ENCODE measurements at regions not wholly inside any gene's neighbourhood (a gene's known extent, or its start where the extent isn't known, plus 50 kb on each side); places are given as distances from the start of the nearest gene placed in this dataset.

DNA sequence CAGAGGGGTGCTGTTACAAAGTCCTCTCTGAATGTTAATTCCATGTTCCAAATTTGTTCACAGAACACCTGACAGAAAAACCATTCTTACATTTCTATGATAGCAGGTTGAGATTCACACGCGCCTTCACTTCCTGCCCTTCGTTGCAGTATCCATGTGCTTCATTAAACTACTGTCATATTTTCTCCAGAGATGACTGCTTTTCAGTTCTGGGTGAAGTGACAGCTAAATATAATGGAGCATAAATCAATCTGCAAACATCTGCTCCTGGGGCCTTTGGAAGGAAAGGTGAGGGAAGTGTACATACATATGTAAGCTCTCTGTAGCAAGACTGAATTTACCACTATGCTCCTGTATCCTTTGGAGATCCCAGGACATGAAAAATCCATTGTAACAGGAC is 750.2 kb downstream of the HDGFL1 start:
- Histone ChIP-seq H3K27me3 (ENCODE audit: control insufficient read depth, low read length) (no peaks in the 10 kb centered on the region), H3F3A (ENCODE audit: control insufficient read depth, insufficient read depth) (no peaks in the 10 kb centered on the region), H3K9me2 (replicated peaks; ENCODE audit: control insufficient read depth, low read length) (no peaks in the 10 kb centered on the region), H3K4me1 (ENCODE audit: control insufficient read depth, low read length) (no peaks in the 10 kb centered on the region), H3K4me2 (ENCODE audit: low read length) (no peak overlapping the region), H3K79me2 (ENCODE audit: control insufficient read depth, low read length) (no peaks in the 10 kb centered on the region), H3K36me3 (ENCODE audit: control insufficient read depth, low read length) (no peaks in the 10 kb centered on the region), H3K9me3 (ENCODE audit: control insufficient read depth, insufficient read depth, low read length) (no peaks in the 10 kb centered on the region), H4K20me1 (ENCODE audit: control insufficient read depth, insufficient read depth, low read depth, low read length) (no peaks in the 10 kb centered on the region), H3K27ac (ENCODE audit: low read depth, low read length) (no peak overlapping the region), H3K4me3 (ENCODE audit: low read length) (no peak overlapping the region)
- no peak for TF ChIP-seq EZH2phosphoT487 (IDR thresholded peaks at IDR 0.05; ENCODE audit: borderline replicate concordance, low read length)
- TF ChIP-seq, protein P1, sequence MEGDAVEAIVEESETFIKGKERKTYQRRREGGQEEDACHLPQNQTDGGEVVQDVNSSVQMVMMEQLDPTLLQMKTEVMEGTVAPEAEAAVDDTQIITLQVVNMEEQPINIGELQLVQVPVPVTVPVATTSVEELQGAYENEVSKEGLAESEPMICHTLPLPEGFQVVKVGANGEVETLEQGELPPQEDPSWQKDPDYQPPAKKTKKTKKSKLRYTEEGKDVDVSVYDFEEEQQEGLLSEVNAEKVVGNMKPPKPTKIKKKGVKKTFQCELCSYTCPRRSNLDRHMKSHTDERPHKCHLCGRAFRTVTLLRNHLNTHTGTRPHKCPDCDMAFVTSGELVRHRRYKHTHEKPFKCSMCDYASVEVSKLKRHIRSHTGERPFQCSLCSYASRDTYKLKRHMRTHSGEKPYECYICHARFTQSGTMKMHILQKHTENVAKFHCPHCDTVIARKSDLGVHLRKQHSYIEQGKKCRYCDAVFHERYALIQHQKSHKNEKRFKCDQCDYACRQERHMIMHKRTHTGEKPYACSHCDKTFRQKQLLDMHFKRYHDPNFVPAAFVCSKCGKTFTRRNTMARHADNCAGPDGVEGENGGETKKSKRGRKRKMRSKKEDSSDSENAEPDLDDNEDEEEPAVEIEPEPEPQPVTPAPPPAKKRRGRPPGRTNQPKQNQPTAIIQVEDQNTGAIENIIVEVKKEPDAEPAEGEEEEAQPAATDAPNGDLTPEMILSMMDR (IDR thresholded peaks at IDR 0.05; ENCODE audit: low read depth, low read length, poor library complexity, severe bottlenecking) = no peak

DNA sequence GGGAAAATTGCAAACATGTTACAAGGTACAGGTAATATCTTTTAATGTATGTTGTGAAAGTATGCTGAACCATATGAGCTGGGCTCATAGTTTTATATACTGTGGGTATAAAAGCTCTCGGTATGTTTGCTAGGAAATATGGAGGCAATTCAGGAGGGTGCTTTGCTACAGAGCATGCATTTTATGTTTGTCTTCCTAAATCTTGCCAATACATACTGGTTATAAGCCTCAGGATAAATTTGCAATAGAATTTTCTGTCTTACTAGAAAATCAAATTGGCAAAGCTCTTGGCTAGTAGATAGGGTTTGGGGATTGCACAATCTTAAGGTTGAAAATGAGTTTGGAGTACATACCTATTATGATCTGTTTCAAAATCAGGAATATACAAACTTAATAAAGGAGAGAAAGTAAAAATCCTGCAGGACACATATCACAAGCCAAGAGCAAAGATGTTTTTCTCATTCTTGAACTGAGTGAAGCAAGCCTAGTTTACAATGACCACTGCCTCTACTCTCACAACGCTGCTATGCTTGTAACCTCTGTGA is 751.2 kb downstream of the HDGFL1 start:
- no peak overlapping the region for H3K4me2 ChIP-seq (ENCODE audit: low read length)

DNA sequence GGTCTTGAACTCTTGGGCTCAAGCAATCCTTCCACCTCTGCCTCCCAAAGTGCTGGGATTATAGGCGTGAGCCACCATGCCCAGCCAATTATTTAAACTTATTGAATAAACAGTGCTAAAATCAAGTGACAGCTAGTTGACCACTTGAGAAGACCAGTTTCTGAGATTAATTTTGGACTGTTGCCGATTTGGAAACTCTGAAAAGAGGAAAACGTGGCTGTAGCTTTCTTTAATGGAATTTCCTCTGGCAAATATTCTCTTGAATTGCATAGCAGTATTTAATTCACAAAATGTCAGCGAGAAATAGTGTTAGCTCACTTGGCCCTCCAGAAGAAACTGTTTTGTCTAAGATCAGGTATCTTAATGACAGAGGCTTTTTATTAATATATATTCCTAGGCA is 754.5 kb downstream of the HDGFL1 start:
- Histone ChIP-seq H3K9me3 (ENCODE audit: control insufficient read depth, insufficient read depth, low read length) (no peaks in the 10 kb centered on the region), H3K79me2 (ENCODE audit: control insufficient read depth, low read length) (no peaks in the 10 kb centered on the region), H3K4me2 (ENCODE audit: low read length) (no peak overlapping the region), H3K27me3 (ENCODE audit: control insufficient read depth, low read length) (no peaks in the 10 kb centered on the region), H3K36me3 (ENCODE audit: control insufficient read depth, low read length) (no peaks in the 10 kb centered on the region), H3K4me1 (ENCODE audit: control insufficient read depth, low read length) (no peaks in the 10 kb centered on the region), H3K4me3 (ENCODE audit: low read length) (no peak overlapping the region), H3K9me2 (replicated peaks; ENCODE audit: control insufficient read depth, low read length) (no peaks in the 10 kb centered on the region), H4K20me1 (ENCODE audit: control insufficient read depth, insufficient read depth, low read depth, low read length) (no peaks in the 10 kb centered on the region), H3F3A (ENCODE audit: control insufficient read depth, insufficient read depth) (no peaks in the 10 kb centered on the region), H3K27ac (ENCODE audit: low read depth, low read length) (no peak overlapping the region)
- no peak for TF ChIP-seq EZH2phosphoT487 (IDR thresholded peaks at IDR 0.05; ENCODE audit: borderline replicate concordance, low read length)
- TF ChIP-seq, protein P1 (IDR thresholded peaks at IDR 0.05; ENCODE audit: low read depth, low read length, poor library complexity, severe bottlenecking) = no peak

More for the DNA sequence above, 751.2 kb downstream of the HDGFL1 start:
- Histone ChIP-seq H3F3A (ENCODE audit: control insufficient read depth, insufficient read depth) (no peaks in the 10 kb centered on the region), H3K79me2 (ENCODE audit: control insufficient read depth, low read length) (no peaks in the 10 kb centered on the region), H3K9me3 (ENCODE audit: control insufficient read depth, insufficient read depth, low read length) (no peaks in the 10 kb centered on the region), H3K36me3 (ENCODE audit: control insufficient read depth, low read length) (no peaks in the 10 kb centered on the region), H3K27ac (ENCODE audit: low read depth, low read length) (no peak overlapping the region), H3K9me2 (replicated peaks; ENCODE audit: control insufficient read depth, low read length) (no peaks in the 10 kb centered on the region), H3K27me3 (ENCODE audit: control insufficient read depth, low read length) (no peaks in the 10 kb centered on the region), H4K20me1 (ENCODE audit: control insufficient read depth, insufficient read depth, low read depth, low read length) (no peaks in the 10 kb centered on the region), H3K4me1 (ENCODE audit: control insufficient read depth, low read length) (no peaks in the 10 kb centered on the region), H3K4me3 (ENCODE audit: low read length) (no peak overlapping the region)
- TF ChIP-seq, protein P1 (IDR thresholded peaks at IDR 0.05; ENCODE audit: low read depth, low read length, poor library complexity, severe bottlenecking) = no peak
- no peak for TF ChIP-seq EZH2phosphoT487 (IDR thresholded peaks at IDR 0.05; ENCODE audit: borderline replicate concordance, low read length)

Data from DOHH2 (cell line).